ENCODE measurements at regions not wholly inside any gene's neighbourhood (a gene's known extent, or its start where the extent isn't known, plus 50 kb on each side); places are given as distances from the start of the nearest gene placed in this dataset.

DNA sequence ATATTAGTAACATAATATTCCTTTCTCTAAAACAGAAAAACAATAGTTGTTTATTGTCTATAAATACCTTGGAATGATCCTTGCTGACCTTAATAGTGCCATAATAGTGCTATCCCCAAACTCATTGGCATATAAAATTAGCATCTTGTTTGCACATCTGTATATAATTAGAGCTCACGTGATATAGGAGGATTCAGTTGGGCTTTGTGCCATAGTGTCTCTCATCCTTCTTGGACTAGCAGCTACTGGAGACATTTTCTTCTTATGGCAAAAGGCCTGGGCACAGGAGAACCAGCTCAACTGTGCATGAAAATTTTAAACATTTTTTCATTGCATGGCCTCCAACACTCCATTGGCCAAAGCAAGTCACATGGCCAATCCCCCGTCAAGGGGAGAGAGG is 342.5 kb downstream of the SPATA31D1 start:
- Mint-ChIP-seq H3K27ac (no peak overlapping the region), H3K36me3 (peaks cover 10% of the 10 kb centered on the region in 2 donors)

DNA sequence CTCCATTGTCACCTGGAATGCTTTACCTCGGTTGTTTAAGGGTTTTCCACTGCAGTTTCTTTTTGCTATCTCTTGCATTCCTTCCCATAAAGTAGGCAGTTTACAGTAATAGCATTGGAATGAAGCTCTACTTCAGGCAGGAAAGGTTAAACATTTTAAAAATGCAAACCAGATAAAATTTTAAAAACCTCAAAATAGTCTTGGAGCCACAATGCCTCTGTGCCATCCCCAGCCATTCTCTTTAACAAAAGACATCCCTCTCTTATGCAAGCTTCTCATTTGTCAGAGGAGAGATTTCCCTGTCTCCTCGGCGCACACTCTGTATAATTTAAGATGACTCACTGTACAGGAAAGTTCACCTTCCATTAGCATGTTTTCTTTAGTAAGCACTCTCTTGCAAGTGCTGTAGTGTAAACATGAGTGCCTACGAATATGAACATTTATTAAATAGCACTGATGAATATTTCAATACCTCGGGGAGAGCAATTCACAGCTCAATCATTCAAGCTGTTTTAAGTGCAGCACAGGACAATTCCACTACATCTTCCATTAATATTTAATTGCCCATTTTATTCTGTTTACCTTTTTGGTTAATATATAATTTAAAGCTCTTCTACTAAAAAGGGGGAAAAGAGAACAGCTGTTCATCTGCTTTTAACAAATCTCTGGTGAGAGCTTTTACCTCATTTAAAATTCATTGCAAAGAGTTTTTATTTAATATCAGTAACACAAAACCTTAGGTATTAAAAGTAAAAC is 343.6 kb downstream of the SPATA31D1 start:
- H3K27me3 Mint-ChIP-seq = no peaks in the 10 kb centered on the region
- H3K27ac Mint-ChIP-seq = peak overlapping the region in 1 of 6 donors; percentile 36
- peaks cover under 1 to 4% of the 10 kb centered on the region in 2 donors for H3K36me3 Mint-ChIP-seq
- no peak for ATAC-seq (ENCODE audit: low read depth in 2 of 2)
- DNase-seq = no peak
- H3K9me3 Mint-ChIP-seq = peaks cover 0 to 6% (median 2%) of the 10 kb centered on the region in 7 donors
- H3K4me3 Mint-ChIP-seq = no peak overlapping the region
- H3K4me1 Mint-ChIP-seq = no peaks in the 10 kb centered on the region

More for the DNA sequence above, 342.5 kb downstream of the SPATA31D1 start:
- H3K4me3 Mint-ChIP-seq = no peak overlapping the region
- DNase-seq = no peak
- no peaks in the 10 kb centered on the region for H3K27me3 Mint-ChIP-seq
- ATAC-seq (ENCODE audit: low read depth in 2 of 2) = no peak
- H3K4me1 Mint-ChIP-seq = no peaks in the 10 kb centered on the region
- H3K9me3 Mint-ChIP-seq = peaks cover 6 to 18% (median 10%) of the 10 kb centered on the region in 7 donors

DNA sequence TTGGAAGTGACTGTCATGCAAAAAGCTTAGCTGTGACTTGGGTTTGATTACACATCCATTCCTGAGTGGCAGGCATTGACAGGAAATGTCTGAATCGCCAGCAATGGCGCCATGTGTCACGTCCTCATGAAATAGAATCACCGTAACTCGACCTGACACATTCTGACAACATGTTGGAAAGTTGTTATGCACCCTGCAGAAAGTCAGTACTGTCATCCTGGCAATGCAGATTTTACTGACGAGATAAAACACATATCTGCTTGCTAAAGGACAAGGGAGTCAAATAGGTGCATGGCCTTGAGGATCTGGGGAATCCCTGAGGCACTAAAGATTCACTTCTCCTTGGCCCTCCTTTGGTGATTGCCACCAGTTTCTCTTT is 344.2 kb downstream of the SPATA31D1 start:
- ATAC-seq (ENCODE audit: low read depth in 2 of 2) = no peak
- DNase-seq = no peak
- no peaks in the 10 kb centered on the region for H3K27me3 Mint-ChIP-seq
- no peaks in the 10 kb centered on the region for H3K4me1 Mint-ChIP-seq
- no peak overlapping the region for H3K4me3 Mint-ChIP-seq
- H3K9me3 Mint-ChIP-seq = peaks cover 0 to 5% (median under 1%) of the 10 kb centered on the region in 7 donors
- H3K36me3 Mint-ChIP-seq = peaks cover 0 to 4% of the 10 kb centered on the region in 2 donors
- H3K27ac Mint-ChIP-seq = no peak overlapping the region

DNA sequence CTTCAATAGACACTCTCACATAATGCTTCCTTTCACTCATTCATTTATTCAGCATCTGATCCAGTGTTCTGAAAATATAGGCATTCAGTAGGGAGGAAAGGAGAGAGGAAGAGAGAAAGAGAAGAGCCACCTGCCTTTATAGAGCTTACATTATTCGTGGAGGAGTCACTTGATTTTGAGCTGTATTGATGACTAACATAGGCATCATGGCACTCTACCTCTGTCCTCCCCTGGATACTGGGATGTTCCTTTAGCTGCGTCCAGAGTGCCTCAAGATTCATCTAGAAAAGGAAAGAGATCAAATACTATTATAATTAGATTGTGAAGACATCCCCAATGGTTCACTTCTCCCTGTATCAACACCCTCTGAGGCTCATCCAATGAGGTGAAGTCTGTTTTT is 345.1 kb downstream of the SPATA31D1 start:
- H3K27ac Mint-ChIP-seq = no peak overlapping the region
- peaks cover 0 to 4% of the 10 kb centered on the region in 2 donors for H3K36me3 Mint-ChIP-seq
- H3K4me3 Mint-ChIP-seq = no peak overlapping the region
- ATAC-seq (ENCODE audit: low read depth in 2 of 2) (no peak), DNase-seq (no peak)
- peaks cover 0 to 5% (median 0%) of the 10 kb centered on the region in 7 donors for H3K9me3 Mint-ChIP-seq
- H3K4me1 Mint-ChIP-seq = no peaks in the 10 kb centered on the region
- H3K27me3 Mint-ChIP-seq = no peaks in the 10 kb centered on the region

DNA sequence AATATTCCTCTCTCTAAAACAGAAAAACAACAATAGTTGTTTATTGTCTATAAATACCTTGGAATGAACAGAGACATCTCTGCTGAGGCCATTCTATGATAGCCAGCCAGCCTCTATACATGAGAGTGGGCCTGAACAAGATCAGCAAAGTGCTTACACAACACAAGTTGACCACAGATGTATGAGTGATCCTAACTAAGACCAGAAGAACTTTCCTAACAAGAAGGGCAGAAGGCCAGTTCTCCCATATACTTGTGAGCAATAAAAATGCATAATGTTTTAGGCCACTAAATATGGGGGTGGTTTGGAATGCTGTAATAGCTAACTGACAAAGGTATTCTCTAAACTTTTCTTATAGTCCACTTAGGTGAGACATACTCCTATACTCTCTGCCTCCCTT is 345.7 kb downstream of the SPATA31D1 start:
- H3K4me1 Mint-ChIP-seq = peaks cover 4 to 5% (median 4%) of the 10 kb centered on the region in 3 donors
- H3K27me3 Mint-ChIP-seq = no peaks in the 10 kb centered on the region
- H3K27ac Mint-ChIP-seq = peak overlapping the region in 1 of 6 donors; percentile 67
- H3K36me3 Mint-ChIP-seq = no peaks in the 10 kb centered on the region
- DNase-seq = no peak
- ATAC-seq (ENCODE audit: low read depth in 2 of 2) = no peak
- H3K9me3 Mint-ChIP-seq = peaks cover 0 to 5% (median 0%) of the 10 kb centered on the region in 7 donors
- no peak overlapping the region for H3K4me3 Mint-ChIP-seq

DNA sequence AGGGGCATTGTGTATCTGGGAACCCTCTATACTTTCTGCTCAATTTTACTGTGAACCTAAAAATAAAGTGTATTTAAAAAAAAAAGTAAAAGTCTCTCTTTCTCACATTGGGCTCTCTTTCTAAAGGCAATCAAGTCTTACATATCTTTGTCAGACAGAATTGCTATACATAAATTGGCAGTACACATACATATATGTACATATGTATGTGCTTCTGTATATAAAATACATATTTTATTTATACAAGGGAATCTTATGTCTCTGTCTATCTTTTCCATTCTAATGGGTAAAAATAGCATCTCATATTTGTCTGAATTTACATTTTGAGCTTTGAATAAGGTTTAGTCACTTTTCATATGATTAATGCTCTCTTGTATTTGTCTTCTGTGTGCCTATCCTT is 348.8 kb downstream of the SPATA31D1 start:
- Mint-ChIP-seq H3K9me3 (peaks cover 0 to 2% (median 0%) of the 10 kb centered on the region in 7 donors), H3K36me3 (no peaks in the 10 kb centered on the region), H3K4me3 (no peak overlapping the region), H3K27ac (no peak overlapping the region), H3K4me1 (peaks cover 10 to 20% (median 10%) of the 10 kb centered on the region in 3 donors), H3K27me3 (peaks cover 0 to under 1% (median 0%) of the 10 kb centered on the region in 3 donors)
- no peak for DNase-seq
- ATAC-seq (ENCODE audit: low read depth in 2 of 2) = no peak

DNA sequence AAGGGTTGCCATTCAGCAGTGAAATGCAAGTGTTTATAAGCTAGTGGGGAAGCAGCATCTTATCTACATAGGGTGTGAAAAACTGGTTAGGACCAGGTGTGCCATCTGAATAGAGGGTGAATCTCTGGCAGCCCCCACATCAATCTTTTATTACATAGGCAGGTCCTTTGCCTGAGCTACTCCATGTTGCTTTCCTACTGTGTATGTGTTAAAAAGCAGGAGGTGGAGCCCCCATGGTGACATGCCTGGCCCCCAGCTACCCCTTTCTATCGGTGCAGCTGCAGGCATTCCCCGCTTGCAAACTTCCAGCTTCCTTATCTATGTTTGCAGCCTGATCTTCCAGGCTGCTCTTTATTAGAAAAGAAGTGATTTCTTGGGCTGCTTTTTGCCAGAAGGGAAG is 353.5 kb downstream of the SPATA31D1 start:
- Mint-ChIP-seq H3K9me3 (peaks cover 7 to 32% (median 14%) of the 10 kb centered on the region in 7 donors), H3K36me3 (peaks cover 4 to 13% of the 10 kb centered on the region in 2 donors), H3K27me3 (peaks cover 0 to 11% (median 0%) of the 10 kb centered on the region in 3 donors), H3K4me1 (peaks cover 10 to 20% (median 10%) of the 10 kb centered on the region in 3 donors), H3K4me3 (no peak overlapping the region), H3K27ac (no peak overlapping the region)
- DNase-seq = no peak
- no peak for ATAC-seq (ENCODE audit: low read depth in 2 of 2)

DNA sequence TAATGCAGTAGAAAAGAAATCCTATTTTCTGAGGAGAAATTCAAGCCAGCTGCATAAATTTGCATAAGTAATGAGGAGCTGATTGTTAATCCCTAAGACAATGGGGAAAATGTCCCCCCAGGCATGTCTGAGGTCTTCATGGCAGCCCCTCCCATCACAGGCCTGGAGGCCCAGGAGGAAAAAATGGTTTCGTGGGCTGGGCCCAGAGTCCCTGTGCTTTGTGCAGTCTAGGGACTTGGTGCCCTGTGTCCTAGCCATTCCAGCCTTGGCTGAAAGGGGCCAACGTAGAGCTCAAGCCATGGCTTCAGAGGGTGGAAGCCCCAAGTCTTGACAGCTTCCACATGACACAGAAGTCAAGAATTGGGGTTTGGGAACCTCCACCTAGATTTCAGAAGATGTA is 357.5 kb downstream of the SPATA31D1 start:
- Mint-ChIP-seq H3K27me3 (peaks cover 0 to 11% (median 0%) of the 10 kb centered on the region in 3 donors), H3K4me1 (no peaks in the 10 kb centered on the region), H3K9me3 (peaks cover 10 to 42% (median 20%) of the 10 kb centered on the region in 7 donors), H3K27ac (no peak overlapping the region), H3K4me3 (no peak overlapping the region), H3K36me3 (peaks cover 8 to 18% of the 10 kb centered on the region in 2 donors)
- no peak for DNase-seq
- ATAC-seq (ENCODE audit: low read depth in 2 of 2) = no peak

DNA sequence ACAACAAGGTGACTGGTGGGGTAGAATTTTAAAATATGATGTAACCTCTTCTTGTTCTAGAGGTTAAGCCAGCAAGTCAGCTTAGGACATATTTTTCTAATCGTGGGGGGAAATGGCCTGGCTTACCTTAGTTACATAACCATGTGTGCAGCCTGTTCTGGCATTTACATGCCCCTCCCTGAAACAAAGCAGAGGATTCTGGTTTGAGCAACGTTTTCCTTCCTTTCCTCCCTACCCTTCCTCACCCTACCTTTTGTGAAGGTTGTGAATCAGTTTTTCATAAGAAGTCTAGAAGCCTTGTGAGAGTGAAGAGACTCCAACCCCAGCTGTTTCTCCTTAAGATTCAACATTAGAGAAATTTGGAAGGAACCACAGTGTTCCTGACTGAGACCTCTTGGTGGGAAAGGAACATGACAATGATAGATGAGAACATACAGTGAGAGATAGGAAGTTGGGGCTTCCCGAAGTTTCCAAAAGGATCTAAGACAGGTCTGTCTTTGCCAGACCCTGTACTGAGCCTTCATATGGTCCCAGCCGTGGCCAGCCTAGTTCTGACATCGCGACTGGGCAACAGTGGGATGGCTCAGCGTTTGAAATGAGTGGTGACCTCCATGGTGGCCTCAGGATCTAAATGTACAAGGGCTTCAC is 365.2 kb downstream of the SPATA31D1 start:
- no peaks in the 10 kb centered on the region for H3K27me3 Mint-ChIP-seq
- no peak for DNase-seq
- ATAC-seq (ENCODE audit: low read depth in 2 of 2) = no peak

DNA sequence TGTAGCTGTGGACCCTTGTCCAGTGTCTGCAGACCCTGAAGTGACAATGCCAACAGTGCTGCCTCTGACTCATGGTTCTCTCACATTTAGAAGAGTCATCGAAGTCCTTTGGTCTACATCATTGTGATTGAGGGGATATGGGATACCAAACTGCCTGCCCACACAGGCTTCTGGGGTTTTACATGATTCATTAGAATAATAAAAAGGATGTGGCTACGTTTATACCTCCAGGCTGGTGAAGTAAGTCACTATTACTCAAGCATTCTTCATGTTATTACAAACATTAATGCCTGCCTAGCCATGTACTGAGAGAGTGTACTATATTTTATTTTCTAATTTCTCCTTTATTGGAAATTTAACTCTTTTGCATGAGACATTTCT is 365.7 kb downstream of the SPATA31D1 start:
- Mint-ChIP-seq H3K27me3 (no peaks in the 10 kb centered on the region), H3K36me3 (no peaks in the 10 kb centered on the region), H3K9me3 (peaks cover 0 to 4% (median 0%) of the 10 kb centered on the region in 7 donors), H3K4me1 (peaks cover 2 to 5% (median 4%) of the 10 kb centered on the region in 3 donors), H3K27ac (no peak overlapping the region), H3K4me3 (no peak overlapping the region)
- no peak for DNase-seq
- ATAC-seq (ENCODE audit: low read depth in 2 of 2) = no peak

More for the DNA sequence above, 365.2 kb downstream of the SPATA31D1 start:
- H3K4me3 Mint-ChIP-seq = no peak overlapping the region
- H3K36me3 Mint-ChIP-seq = no peaks in the 10 kb centered on the region
- peaks cover 0 to 7% (median 0%) of the 10 kb centered on the region in 7 donors for H3K9me3 Mint-ChIP-seq
- peaks cover 2 to 5% (median 4%) of the 10 kb centered on the region in 3 donors for H3K4me1 Mint-ChIP-seq
- H3K27ac Mint-ChIP-seq = no peak overlapping the region

DNA sequence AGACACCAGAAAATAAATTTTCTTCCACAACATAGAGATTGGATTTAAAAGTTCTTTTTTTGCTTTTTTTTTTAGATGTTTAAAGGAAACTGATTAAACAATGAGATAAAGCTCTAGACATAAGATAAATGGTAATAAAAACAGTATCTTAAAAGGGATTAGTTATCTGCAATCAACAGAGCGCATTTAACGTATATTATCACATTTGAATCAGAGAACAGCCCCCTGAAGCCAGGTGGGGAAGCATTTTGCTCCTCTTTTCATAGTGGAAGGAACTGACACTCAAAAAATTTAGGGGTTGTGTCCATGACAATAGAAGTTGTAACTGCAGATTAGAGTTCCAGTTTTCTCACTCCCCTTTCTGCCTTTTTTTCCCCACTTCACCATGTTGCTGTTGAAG is 367.6 kb downstream of the SPATA31D1 start:
- Mint-ChIP-seq H3K27ac (no peak overlapping the region), H3K9me3 (no peaks in the 10 kb centered on the region), H3K27me3 (no peaks in the 10 kb centered on the region), H3K4me1 (peaks cover 2 to 5% (median 4%) of the 10 kb centered on the region in 3 donors), H3K36me3 (no peaks in the 10 kb centered on the region), H3K4me3 (no peak overlapping the region)
- DNase-seq (no peak), ATAC-seq (ENCODE audit: low read depth in 2 of 2) (no peak)

DNA sequence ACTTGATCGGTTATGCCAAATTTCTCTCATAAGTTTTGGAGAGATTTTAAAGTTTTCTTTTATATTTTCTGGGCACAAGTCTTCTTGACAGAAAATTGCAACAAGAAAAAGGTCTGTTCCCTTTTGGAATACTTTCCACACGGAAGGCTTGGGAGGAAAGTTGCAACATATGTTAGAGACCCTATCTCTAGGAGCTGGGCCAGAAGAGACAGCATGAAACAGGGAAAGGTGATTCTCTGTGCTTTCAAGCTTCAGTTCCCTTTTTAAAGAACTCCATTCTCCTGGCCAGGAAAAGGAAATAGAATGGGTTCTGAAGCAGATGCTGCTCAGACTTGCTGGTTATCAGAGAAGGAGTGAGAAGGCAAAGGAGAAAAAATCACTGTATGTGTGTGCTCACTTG is 368.3 kb downstream of the SPATA31D1 start:
- peak overlapping the region in 1 of 6 donors; percentile 44 for H3K27ac Mint-ChIP-seq
- no peaks in the 10 kb centered on the region for H3K36me3 Mint-ChIP-seq
- no peak overlapping the region for H3K4me3 Mint-ChIP-seq
- DNase-seq = no peak
- H3K9me3 Mint-ChIP-seq = no peaks in the 10 kb centered on the region
- ATAC-seq (ENCODE audit: low read depth in 2 of 2) = no peak
- H3K27me3 Mint-ChIP-seq = no peaks in the 10 kb centered on the region
- peaks cover 2 to 5% (median 4%) of the 10 kb centered on the region in 3 donors for H3K4me1 Mint-ChIP-seq

DNA sequence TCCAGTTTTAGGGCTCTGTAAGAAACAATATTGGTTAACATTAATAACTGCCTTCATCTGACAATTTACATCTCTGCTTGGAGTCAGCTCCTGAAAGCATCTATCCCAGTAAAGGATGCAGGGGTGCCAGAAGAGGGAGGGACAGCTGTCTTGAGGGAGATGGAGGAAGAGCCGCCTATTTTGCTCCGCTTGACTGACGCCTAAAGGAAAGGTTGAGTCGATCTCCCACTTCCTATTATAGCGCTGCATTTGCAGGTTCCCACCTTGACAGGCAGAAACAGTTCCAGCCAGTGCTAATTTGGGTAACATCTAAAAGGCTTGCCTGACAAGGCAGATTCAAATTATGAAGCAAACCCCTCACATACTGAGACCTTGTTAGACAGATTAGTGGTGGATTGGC is 374.6 kb downstream of the SPATA31D1 start:
- no peak for ATAC-seq (ENCODE audit: low read depth in 2 of 2)
- peaks cover 0 to 5% (median 0%) of the 10 kb centered on the region in 3 donors for H3K4me1 Mint-ChIP-seq
- no peak for DNase-seq
- H3K4me3 Mint-ChIP-seq = no peak overlapping the region
- peaks cover 0 to 4% (median 0%) of the 10 kb centered on the region in 3 donors for H3K27me3 Mint-ChIP-seq
- no peaks in the 10 kb centered on the region for H3K9me3 Mint-ChIP-seq
- no peaks in the 10 kb centered on the region for H3K36me3 Mint-ChIP-seq
- H3K27ac Mint-ChIP-seq = peak overlapping the region in 1 of 6 donors; percentile 49

DNA sequence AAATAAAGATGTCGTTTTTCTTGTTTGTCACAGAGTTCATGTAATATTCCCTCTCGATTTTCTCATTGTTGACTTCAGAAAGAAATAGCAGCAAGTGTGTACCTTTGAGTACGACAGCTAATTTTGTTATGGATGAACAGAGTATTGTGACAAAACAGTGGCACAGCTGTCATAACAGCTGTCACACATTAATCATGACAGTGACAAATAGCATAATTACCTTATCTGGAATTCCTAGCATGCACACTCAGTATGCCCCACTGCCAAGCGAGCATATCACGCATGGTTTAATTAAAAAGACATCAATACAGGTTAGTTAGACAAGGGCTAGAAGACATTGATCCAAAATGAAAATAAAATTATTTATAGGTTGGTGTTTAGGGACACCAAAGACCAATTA is 375.1 kb downstream of the SPATA31D1 start:
- peaks cover 0 to 5% (median 0%) of the 10 kb centered on the region in 3 donors for H3K4me1 Mint-ChIP-seq
- no peaks in the 10 kb centered on the region for H3K36me3 Mint-ChIP-seq
- H3K9me3 Mint-ChIP-seq = no peaks in the 10 kb centered on the region
- no peak overlapping the region for H3K4me3 Mint-ChIP-seq
- H3K27ac Mint-ChIP-seq = no peak overlapping the region
- no peak for ATAC-seq (ENCODE audit: low read depth in 2 of 2)
- DNase-seq = no peak
- H3K27me3 Mint-ChIP-seq = peaks cover 0 to 4% (median 0%) of the 10 kb centered on the region in 3 donors
